OCI-LY7 (cell line): ENCODE measurements at regions not wholly inside any gene's neighbourhood (a gene's known extent, or its start where the extent isn't known, plus 50 kb on each side); places are given as distances from the start of the nearest gene placed in this dataset.

Source experiments
- CTCF ChIP-seq: fragments of 200-600 bp; sonication (generic); conservative IDR thresholded peaks from 2 replicates; pipeline ENCODE4 v1.5.1; 2014; ENCODE audit warnings: mild to moderate bottlenecking, antibody characterized with exemption, low read length, moderate library complexity, mixed read lengths
- EZH2phosphoT487 ChIP-seq: fragments of 200-600 bp; sonication (generic); IDR thresholded peaks from 2 replicates; pipeline ENCODE4 v1.6.1; 2018; ENCODE audit warnings: low read depth, borderline replicate concordance, mild to moderate bottlenecking, mixed run types, antibody characterized with exemption, low read length, moderate library complexity, mixed read lengths

DNA sequence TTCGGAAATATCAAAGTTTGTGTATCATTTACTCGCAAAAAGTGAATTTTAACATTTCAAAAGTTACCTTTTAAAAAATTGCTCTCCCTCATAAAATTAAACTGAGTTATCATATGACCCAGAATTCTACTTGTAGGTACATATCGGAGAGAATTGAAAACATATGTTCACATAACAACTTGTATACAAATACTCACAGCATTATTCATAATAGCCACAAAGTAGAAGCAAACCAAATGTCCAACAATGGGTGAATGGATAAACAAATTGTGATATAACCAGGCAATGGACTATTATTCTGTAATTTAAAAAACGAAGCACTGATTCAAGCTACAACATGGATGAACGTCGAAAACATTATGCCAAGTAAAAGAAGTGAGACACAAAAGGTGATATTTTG, 412.0 kb upstream of the TCF4 start:
- no peak for TF ChIP-seq CTCF
- TF ChIP-seq EZH2phosphoT487: no peak
